Medulla oblongata (tissue), 1 donor: ENCODE measurements at regions not wholly inside any gene's neighbourhood (a gene's known extent, or its start where the extent isn't known, plus 50 kb on each side); places are given as distances from the start of the nearest gene placed in this dataset.

Experiments used
- DNase-seq: peaks from one replicate; pipeline ENCODE4 v3.0.0-alpha.2; 2015; ENCODE audit errors: extremely low spot score

DNA sequence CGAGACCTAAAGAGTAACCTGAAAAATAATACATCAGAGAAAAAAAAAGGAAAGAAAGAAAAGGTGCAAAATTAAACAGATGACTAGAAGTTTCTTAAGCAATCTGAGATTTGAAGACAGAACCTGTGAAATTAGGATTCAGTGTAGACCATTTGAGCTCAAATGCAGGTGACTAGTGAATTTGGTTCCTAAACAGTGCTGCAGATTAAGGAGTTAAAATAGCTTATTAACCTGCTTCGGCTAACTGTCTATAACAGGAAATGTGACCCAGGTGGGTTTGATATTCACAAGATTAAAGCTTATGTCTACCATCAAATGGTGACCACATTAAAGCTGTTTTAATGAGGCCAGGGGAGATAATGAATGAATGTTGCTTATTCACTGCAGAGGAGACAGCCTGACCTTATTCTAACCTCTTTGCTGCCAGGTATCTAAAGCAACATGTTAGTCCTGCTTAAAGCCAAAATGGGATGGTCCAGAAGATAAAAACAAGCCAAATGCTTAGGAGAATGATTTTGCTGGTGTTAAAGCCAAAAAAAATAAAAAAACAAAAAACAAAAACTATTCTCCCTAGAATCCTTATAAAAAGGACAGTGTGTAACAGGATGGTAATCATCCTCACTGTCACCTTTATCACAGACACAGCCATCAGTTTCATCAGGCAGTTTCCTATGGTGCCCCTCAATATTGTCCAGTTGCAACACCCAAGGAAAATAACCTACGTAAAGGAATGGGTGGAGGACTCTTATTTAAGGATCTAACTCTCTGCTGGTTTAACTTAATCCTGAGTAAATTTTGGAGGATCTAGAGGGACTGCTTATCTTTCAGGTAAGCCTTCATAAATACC is 769.0 kb upstream of the ZEB2 start:
- no peak for DNase-seq

DNA sequence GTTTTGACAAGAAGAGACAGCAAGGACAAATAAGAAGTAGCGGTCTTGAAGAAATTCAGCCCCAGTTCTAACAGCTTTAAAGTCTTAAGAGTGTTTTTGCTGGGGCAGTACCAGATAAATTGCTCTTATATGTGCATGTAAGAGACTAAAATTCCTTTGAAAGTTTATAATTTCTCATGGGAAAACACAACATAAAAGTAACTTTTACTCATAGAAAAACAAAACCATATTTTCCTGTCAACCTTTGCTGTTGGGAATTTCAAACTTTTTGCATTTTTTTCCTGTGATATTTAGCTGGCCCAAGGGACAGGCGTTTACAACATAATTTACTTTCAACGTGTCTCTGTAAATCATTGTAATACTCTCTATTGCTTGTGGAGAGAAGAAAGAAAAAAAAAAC is 767.8 kb upstream of the ZEB2 start:
- no peak for DNase-seq

DNA sequence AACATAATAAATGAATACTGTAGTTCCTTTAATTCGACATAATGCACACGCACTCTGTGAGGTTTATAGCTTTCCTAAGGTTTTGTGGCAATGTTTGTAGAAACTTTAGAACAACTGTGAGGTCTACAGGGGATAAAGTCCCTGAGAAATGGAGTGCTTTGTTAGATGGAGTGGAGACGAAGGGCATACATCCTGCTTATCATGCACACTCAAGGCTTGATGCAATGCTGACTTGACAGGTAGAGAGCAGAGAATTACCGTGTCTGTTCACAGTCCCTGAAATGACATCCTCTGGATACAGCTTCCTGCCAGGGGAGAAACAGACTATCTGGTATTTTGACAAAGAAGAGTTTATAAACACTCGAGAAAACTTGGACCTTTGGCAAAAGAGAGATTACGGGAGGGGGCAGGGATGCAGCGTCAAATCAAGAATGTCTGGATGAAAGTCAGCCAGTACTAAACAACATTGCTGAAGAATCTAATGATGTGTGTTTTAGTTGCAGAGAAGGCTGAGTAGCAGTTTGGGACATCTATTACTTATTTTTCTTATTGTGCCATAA is 766.9 kb upstream of the ZEB2 start:
- DNase-seq = no peak

DNA sequence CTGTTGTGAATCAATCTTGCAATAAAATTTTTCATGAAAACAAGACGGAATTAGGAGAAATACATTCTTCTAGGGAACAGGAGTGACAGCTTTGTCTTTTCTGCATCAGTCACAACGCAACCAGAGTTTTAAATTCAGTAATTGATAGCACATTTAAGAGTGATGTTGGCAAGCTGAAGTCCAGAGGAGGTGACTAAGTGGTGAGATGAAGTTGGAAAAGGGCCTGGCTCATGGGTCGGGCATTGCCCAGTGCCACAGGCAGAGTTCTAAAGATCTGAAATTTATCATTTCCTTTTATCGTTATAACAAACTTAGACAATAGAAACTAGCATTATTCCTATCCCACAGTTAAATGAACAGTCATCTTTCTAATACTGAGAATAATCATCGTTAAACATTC is 764.6 kb upstream of the ZEB2 start:
- DNase-seq = no peak

DNA sequence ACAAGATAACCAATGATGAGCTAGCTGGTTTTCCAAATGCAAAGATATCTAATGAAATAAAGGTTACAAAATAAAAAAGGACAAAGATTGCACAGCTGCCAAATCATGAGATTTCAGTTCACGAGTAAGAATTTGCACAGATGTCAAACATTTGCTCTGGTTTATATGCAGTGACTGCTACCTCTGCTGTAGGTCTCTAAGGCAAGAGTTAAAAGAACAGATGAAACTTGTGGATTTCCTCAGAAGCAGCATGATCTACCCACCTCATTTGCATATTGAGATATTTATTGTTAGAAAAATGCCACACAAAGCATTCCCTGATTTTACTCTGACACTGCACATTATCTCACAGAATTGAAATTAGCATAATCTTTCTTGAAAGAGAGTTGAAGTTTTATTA is 763.2 kb upstream of the ZEB2 start:
- no peak for DNase-seq

DNA sequence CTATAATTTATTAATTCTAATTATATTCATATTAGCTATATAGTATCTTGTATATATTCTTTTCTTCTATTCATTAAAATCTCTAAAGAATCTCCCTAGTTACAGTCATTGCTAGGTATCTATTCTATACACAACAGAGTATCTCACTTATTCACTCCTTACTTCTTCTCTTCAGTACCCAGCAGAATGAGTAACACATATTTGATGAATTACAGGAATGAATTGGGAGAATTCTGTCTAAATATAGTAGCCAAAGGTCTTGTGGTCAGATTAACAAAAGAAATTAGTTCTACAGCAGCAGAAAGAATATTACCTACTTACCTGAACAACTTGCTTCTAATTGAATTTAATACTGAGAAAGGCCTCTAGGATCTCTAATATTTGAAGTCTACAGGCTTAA is 758.0 kb upstream of the ZEB2 start:
- DNase-seq = no peak

DNA sequence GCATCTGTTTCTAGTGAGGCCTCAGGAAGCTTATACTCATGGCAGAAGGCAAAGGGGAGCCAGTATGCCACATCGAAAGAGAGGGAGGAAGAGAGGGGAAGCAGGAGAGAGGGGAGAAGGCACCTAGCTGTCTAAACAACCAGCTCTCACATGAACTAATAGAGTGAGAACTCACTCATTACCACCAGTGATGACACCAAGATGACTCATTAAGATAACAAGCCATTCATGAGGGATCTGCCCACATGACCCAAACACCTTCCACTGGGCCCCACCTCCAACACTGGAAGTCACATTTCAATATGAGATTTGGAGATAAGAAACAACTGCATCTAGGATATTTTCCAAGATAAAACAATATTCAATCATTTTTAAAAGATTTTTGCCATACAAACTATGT is 753.9 kb upstream of the ZEB2 start:
- no peak for DNase-seq

DNA sequence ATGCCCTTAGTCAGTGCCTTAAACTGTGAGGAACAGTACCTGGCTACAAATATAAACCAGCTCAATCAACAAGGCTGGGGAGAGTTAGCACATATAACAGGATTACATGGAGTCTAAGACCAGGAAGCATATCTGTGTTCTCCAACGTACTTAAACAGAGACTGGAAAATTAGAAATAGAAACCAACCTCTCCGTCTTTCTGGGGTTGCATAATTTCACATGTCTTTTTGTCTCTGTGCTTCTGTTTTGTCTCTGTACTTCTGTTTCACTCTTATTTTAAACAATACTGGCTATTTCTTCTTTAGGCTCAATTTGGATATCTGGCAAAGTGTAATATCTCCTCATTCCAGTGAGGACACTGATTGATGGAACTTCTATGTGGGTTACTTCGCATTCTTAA is 749.0 kb upstream of the ZEB2 start:
- no peak for DNase-seq

DNA sequence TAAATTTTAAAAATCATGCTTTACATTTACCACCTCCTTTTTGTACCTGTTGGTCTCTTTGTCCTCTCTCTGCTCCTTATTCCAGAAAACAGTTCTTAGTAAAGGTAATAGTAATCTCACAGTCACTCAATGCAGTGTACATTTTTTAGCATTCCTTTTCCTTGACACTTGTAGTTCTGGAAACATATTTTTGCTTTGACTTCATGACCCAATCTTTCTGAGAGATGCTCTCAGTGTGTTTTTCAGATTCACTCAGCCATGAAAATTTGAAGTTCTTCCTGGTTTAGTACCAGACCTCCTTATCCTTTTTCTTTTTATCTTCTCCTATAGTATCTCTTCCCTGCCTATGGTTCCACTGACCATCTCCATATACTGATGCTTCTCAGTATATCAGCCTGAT is 747.5 kb upstream of the ZEB2 start:
- no peak for DNase-seq

DNA sequence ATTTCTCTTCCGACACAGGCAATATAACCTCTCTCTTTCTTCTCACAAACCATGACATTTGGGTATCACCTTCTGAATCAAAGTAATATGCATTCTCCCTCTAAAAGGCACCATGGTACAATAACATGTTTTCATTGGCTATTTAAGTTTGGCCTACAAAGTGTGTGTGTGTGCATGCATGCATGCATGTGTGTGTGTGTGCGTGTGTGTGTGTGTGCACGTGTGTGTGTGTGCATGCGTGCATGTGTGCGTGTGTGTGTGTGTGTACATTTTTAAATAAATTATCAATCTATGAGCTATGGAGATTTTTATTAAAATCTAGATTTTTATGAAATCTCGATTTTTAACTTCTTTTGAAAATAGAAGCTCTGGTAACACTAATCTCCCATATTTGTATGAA is 745.3 kb upstream of the ZEB2 start:
- DNase-seq = no peak

DNA sequence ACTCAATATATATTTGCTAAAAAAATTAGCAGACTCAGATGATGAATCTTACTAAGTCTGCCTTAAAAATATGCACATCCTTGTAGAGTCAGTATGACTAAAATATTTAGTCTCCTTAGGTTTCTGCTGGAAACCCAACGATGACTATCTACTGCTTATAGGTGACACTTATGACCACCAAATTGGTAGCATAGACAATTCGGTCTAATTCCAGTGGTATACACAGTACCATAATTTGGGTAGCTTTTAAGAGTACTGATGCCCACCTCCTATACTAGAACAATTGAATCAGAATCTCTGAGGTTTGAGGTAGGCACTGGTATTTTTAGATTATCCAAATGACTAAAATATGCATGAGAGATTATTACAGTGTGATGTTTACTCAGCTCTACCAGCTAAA is 740.8 kb upstream of the ZEB2 start:
- DNase-seq = no peak

DNA sequence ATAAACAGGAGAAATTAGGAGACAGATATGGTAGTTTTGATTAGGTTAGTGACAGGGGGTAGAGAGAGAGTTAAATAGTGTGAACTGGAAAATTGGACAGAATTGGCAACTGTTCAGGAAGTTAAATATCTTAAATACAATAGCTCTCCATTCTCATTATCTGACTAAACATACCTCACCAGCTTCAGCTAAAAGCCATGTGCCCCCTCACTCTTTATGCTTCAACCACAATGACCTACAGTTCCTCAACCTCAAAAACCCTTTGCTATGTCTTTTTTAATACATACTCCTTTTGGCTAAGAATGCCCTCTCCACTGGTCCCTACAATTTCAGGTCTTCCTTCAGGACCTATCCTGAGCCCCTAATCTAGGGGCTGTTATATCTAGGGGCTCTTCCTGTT is 740.2 kb upstream of the ZEB2 start:
- no peak for DNase-seq

DNA sequence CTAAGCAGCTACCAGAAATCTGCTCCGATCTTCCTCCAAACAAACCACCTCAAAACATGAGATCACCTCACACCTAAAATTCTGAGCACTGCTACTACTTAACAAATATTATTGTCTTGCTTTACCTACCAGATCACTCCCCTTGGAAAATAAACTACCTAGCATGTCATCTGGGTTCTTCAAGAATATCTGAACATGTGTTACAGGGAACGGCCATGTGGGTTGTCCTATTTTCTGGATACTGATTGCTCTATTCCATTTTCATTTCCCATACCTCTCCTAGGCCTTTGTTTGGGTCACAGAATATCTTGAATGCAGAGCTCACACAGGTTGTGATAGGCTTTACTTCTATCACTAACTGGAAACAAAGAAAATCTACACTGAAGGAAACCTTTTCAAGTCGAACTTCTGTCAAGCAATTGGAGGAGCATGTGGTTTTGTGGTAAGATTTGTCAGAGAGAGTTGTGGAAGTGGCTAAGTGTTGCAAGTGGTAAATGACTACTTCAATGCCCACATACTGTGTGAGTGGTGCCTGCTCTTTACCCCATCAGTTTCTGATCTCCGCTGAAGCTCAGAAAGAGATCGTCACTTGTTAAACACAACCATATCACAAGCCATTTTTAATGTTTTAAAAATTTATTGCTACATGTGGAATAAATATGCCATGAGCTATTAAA is 739.1 kb upstream of the ZEB2 start:
- DNase-seq = peak; percentile 42

DNA sequence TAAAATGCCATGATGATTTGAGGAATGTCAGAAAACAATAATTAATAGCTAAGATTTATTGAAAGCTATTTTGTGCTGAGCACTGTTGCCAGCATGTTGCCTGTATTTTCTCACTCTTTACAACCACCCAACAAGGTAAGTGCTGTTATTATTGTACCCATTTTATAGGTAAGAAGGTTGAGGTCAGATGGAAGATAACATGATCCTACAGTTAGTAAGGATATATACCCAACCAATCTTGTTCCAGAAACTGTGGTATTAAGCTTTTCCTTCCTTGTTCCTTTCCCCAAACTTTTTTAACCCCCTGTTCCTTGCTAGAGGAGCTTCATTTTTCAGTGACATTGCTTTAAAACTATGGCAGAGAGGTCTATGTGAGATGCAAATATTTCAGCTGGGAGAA is 738.0 kb upstream of the ZEB2 start:
- no peak for DNase-seq

DNA sequence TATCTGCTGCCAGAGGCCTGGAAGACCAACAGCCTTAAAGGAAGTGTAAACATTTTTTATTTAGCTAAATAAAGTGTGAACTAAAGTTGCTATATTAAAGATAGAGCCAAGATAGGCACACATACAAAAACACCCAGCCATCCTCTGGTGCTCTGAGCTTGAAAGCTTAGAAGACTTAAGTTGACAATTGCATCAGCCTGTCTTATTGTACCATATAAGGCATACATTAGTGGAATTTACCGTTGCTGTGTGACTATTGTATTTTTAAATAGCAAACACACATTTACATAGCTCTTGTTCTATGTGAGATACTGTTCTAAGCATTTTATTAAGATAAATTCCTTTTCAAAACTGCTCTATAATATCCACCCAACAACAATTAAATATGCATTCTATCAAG is 736.6 kb upstream of the ZEB2 start:
- DNase-seq = no peak

DNA sequence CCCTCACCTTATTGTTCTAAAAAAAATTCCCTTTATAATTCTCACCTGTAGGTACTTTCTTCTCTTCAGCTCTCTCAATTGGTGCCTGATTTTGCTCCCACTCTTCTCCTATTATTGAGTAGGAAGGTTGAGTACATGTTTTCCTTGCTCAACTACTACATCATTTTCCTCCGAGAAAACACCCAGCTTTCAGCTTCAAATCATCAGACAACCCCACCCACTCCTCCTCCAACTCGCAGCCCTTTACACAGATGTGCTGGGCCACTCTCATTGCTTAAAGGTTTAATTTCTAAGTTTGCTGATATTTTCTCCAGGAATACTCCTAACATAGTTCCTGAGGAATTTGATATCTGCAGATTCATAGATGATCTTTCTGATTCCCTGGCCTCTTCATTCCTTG is 734.4 kb upstream of the ZEB2 start:
- no peak for DNase-seq

DNA sequence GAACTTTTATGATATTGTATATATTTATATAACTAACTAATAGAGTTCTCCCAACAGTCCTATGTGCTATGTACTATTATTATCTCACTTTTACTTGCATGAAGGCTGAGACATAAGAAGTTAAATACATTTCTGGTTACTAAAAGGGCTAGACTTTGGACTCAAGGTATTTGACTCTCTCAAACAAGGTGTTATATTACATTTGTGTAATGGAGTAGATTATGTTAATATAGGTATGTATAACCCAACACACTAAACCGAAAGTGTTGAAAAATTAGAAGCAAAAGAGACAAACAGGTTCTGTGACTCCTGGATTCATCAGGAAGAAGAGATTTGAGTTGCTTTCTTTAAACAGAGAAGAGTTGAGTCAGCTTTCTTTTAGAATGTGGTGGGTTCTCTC is 733.6 kb upstream of the ZEB2 start:
- no peak for DNase-seq

DNA sequence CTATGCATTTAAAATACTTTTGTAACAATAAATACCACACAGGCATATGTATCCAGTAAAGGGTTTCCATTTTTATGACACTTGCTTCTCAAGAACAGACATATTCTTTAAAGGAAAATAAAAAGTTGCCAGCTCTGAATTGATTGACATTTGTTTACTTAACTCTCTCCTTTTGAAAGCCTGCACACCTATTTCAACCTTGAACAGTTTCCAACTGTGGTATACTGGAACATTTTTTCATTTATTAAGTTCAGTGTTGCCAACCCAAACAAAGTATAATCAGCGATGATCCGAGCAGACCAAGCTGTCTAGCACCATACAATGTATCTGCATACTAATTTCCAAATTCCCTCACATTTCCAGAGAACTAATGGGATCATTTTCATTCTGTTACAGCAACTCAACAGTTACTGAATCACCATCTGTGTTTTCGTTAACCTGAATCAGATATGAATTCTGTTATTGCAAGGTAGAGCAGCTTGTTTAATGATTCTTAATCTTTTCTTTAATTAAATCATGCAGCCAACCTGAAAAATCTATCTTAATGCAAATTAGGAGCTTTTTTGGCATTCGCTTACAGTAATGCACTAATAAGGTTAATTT is 725.5 kb upstream of the ZEB2 start:
- DNase-seq = no peak

DNA sequence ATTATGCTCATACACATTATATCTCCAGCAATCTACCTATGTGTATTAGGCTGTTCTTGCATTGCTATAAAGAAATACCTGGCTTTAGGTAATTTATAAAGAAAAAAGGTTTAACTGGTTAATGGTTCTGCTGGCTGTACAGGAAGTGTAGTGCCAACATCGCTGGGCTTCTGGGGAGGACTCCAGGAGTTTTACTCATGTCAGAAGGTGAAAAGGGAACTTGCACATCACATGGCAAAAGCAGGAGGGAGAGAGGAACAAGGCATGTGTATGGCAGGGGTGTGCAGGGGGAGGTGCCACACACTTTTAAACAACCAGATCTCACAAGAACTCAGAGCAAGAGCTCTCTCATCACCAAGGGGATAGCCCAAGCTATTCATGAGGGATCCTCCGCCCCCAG is 715.4 kb upstream of the ZEB2 start:
- peak; percentile 21 for DNase-seq

DNA sequence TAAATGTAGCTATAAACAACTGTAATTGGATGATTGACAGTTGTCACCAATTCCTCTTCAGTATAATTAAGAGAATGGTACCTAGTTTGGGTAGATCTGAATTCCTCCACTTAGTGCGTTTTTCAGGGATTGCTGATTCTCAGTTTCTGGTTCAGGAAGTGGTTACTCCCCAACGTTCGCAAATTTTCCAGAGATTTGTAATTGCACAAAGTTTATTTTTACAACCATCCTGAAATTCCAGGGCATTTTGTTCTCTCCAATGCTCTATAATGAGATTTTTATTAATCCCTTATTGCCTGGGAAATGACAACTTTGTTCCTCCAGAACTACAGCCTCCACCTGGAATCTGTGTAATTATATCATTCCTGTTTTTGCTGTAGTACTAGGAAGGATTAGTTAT is 710.6 kb upstream of the ZEB2 start:
- DNase-seq = no peak

DNA sequence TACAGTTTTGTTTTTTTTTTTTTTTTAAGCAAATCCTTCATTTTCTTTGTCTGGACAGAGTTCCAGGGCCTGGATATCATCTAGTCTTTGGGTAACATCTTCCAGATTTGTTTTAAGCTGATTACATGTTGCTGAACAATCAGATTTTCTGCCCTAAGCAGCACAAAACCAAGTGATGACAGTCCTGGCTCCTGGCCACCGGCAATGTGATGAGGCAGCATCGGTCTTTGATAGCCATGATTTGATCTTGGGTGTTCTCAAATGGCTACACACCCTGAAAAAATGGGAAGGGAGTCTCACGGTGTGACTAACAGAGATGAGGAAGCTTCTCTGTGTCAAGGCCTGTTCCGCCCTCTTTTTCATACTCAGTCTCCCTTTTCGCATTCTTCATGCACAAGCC is 708.6 kb upstream of the ZEB2 start:
- no peak for DNase-seq

DNA sequence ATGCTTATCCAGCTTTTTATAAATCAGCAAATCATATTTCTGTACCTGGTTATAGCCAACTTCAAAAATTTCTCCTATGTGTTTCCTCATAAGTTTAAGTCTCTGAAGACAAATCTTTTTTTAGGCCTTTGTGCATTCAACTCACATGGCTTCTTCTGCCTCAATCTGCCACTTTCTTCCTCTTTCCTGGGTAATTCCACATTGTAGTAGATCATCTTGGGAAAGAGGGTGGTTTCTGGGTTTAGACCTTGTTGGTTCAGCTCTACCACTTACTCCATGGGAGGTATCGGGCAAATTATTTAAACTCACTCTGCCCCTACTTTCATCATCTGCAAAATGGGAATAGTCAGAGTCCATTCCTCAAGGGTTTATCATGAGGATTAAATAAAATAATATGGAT is 707.0 kb upstream of the ZEB2 start:
- no peak for DNase-seq

DNA sequence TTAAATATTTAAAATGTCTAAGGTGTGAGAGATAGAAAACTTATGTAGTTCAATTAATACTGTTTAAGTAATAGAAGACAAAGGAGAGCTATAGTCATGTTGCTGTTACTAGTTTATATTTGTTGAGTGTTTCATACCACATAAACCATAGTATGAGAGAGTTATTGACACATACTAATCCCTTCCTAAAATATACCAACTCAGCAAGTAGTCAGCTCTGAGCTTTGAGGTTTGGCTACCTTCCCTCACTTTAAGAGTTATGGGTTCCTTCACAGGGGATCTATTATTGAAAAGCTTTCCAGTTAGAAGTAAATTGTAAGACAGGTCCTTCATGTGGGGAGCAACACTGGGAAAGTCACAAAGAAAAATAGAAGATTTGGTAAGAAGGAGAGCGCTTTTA is 701.6 kb upstream of the ZEB2 start:
- no peak for DNase-seq
